Natural killer cell (primary cell): ENCODE measurements at regions not wholly inside any gene's neighbourhood (a gene's known extent, or its start where the extent isn't known, plus 50 kb on each side); places are given as distances from the start of the nearest gene placed in this dataset.

Source experiments
- ATAC-seq, 3 donors: fragments of 150-1000 bp in 2 of 3; fragments of 200-7000 bp in 1 of 3; cut with Tn5 transposase; 1 replicate in 1 of 3; 2 replicates in 2 of 3; pipeline ENCODE4 v1.10.0; 2021; ENCODE audit warnings: mild to moderate bottlenecking in 2 of 3, moderate library complexity in 2 of 3
- DNase-seq, 2 donors: peaks; one replicate each; pipeline versions ENCODE4 v3.0.0 to v3.0.0-alpha.2; 2013 to 2021; ENCODE audit warnings: mixed read lengths in 1 of 2
- H3K27ac ChIP-seq: one replicate; pipeline ENCODE4 v1.5.1; 2013; ENCODE audit warnings: mild to moderate bottlenecking, low read length
- H3K27me3 ChIP-seq: one replicate; pipeline ENCODE4 v1.6.1; 2013; ENCODE audit warnings: low read length; ENCODE audit not compliant: control insufficient read depth, insufficient read depth
- H3K36me3 ChIP-seq: one replicate; pipeline ENCODE4 v1.6.1; 2013; ENCODE audit warnings: low read length; ENCODE audit not compliant: control insufficient read depth, insufficient read depth
- H3K4me1 ChIP-seq: one replicate; pipeline ENCODE4 v1.6.1; 2013; ENCODE audit warnings: low read length; ENCODE audit not compliant: control insufficient read depth, insufficient read depth
- H3K4me3 ChIP-seq: one replicate; pipeline ENCODE4 v1.5.1; 2013; ENCODE audit warnings: low read length
- H3K9me3 ChIP-seq: one replicate; pipeline ENCODE4 v1.6.1; 2013; ENCODE audit warnings: low read length; ENCODE audit not compliant: control insufficient read depth, insufficient read depth
- H3K27ac Mint-ChIP-seq, 2 donors: one replicate each; pipeline ENCODE4 v1.8.0; 2022; ENCODE audit warnings: mild to moderate bottlenecking in 2 of 2, mixed read lengths in 2 of 2, moderate library complexity in 1 of 2
- H3K27me3 Mint-ChIP-seq, 2 donors: one replicate each; pipeline ENCODE4 v1.8.0; 2022; ENCODE audit warnings: low read depth in 2 of 2, mixed read lengths in 2 of 2
- H3K36me3 Mint-ChIP-seq: one replicate; pipeline ENCODE4 v1.8.0; 2022; ENCODE audit warnings: mixed read lengths
- H3K4me1 Mint-ChIP-seq, 2 donors: one replicate each; pipeline ENCODE4 v1.8.0; 2022; ENCODE audit warnings: mixed read lengths in 2 of 2
- H3K4me3 Mint-ChIP-seq: one replicate; pipeline ENCODE4 v1.8.0; 2022; ENCODE audit warnings: mild to moderate bottlenecking, moderate library complexity, mixed read lengths
- H3K9me3 Mint-ChIP-seq, 2 donors: one replicate each; pipeline ENCODE4 v1.8.0; 2022; ENCODE audit warnings: mixed read lengths in 2 of 2
- WGBS: methylation state at CpG from one replicate; pipeline ENCODE4 v1.1.7; 2013; ENCODE audit warnings: missing lambda C conversion rate; ENCODE audit not compliant: insufficient coverage; 5-methylcytosine and 5-hydroxymethylcytosine counted together
- intact Hi-C: fragments of 100-400 bp; cut with micrococcal nuclease; formaldehyde crosslinking; loops from one replicate; pipeline ENCODE4 v1.14.2; 2022
- TF ChIP-seq, protein P1 (sequence below): fragments of 200-600 bp; IDR thresholded peaks from one replicate; pipeline ENCODE4 v1.8.0; 2022; ENCODE audit warnings: antibody characterized with exemption

DNA sequence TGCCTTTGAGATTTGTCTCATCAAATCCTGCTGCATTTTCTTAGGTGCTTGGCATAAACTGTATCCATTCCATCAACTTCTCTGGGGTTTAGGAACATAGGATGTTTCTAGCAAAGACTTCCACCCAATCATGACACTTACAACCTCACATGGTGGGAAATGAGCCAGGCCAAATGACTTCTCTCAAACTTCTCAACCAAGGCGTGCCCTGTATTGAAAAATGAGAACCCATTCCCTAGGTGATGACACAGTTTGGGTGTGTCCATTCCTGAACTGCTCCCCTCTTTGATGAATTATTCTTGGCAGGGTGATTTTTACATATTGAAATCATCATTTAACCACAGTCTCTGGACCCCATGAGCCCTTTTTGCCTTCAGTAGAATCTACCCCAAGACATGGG is 161.1 kb downstream of the EN1 start:
- Mint-ChIP-seq H3K27me3 (no peaks in the 10 kb centered on the region), H3K27ac (no peak overlapping the region), H3K4me1 (no peaks in the 10 kb centered on the region), H3K9me3 (peaks cover 0 to 4% of the 10 kb centered on the region in 2 donors), H3K4me3 (no peak overlapping the region), H3K36me3 (no peaks in the 10 kb centered on the region)
- intact Hi-C loops = no loop called here
- no CpG with 5 or more reads among the region's 1 CpG for WGBS
- DNase-seq (no peak), ATAC-seq (no peak)
- Histone ChIP-seq H3K4me3 (no peak overlapping the region), H3K27ac (no peak overlapping the region), H3K4me1 (no peaks in the 10 kb centered on the region), H3K9me3 (no peaks in the 10 kb centered on the region), H3K36me3 (no peaks in the 10 kb centered on the region), H3K27me3 (no peaks in the 10 kb centered on the region)
- TF ChIP-seq, protein P1, sequence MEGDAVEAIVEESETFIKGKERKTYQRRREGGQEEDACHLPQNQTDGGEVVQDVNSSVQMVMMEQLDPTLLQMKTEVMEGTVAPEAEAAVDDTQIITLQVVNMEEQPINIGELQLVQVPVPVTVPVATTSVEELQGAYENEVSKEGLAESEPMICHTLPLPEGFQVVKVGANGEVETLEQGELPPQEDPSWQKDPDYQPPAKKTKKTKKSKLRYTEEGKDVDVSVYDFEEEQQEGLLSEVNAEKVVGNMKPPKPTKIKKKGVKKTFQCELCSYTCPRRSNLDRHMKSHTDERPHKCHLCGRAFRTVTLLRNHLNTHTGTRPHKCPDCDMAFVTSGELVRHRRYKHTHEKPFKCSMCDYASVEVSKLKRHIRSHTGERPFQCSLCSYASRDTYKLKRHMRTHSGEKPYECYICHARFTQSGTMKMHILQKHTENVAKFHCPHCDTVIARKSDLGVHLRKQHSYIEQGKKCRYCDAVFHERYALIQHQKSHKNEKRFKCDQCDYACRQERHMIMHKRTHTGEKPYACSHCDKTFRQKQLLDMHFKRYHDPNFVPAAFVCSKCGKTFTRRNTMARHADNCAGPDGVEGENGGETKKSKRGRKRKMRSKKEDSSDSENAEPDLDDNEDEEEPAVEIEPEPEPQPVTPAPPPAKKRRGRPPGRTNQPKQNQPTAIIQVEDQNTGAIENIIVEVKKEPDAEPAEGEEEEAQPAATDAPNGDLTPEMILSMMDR = no peak

DNA sequence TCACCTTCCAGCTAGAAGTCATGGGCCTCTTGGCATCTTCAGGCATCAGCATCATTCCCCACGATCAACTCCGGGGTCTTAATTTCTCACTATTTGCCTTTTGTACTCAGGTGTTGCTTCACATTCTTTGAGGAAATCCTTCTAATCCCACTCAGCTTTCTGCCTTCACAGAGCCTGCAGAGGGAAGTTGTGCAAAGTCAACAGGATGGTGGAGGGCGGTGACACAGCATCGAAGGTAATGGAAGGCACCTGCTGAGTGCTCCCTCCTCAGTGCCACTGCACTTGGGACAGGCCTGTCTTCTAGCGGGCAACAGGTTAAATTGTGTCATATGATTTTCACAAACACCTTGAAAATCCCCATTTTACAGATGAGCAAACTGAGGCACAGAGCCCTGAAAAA is 164.0 kb downstream of the EN1 start:
- ATAC-seq (no peak), DNase-seq (no peak)
- Mint-ChIP-seq H3K36me3 (no peaks in the 10 kb centered on the region), H3K4me3 (no peak overlapping the region), H3K27me3 (peaks cover 0 to 1% of the 10 kb centered on the region in 2 donors), H3K27ac (no peak overlapping the region), H3K4me1 (no peaks in the 10 kb centered on the region), H3K9me3 (no peaks in the 10 kb centered on the region)
- WGBS = 87% methylated on average over 5 of the region's 5 CpGs
- intact Hi-C loops = no loop called here
- Histone ChIP-seq H3K27me3 (no peaks in the 10 kb centered on the region), H3K4me3 (no peak overlapping the region), H3K9me3 (no peaks in the 10 kb centered on the region), H3K27ac (no peak overlapping the region), H3K4me1 (no peaks in the 10 kb centered on the region), H3K36me3 (no peaks in the 10 kb centered on the region)
- TF ChIP-seq, protein P1 = no peak

DNA sequence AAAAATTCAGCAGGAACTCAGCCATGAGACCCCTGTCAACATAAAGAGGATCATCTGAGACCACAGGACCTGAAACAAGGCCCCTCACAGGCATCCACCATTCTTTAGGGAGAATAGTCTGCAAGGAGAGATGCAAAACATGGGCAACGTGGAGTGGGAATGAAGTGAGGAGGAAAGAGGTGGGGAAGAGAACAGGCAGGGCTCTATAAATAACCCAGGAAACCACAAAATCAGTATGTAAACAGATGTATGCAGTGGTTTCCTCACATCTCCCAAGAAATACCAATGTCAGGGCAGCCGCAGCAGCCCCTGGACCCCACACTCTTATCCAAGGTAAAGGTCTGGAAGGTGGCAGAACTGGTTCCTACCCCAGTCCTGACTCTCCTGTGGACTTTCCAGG is 168.5 kb downstream of the EN1 start:
- Mint-ChIP-seq H3K27me3 (peaks cover 0 to 2% of the 10 kb centered on the region in 2 donors), H3K9me3 (no peaks in the 10 kb centered on the region), H3K27ac (no peak overlapping the region), H3K4me3 (no peak overlapping the region), H3K4me1 (no peaks in the 10 kb centered on the region), H3K36me3 (no peaks in the 10 kb centered on the region)
- intact Hi-C loops = no loop called here
- H3K9me3 ChIP-seq = no peaks in the 10 kb centered on the region
- TF ChIP-seq, protein P1 = no peak
- H3K27me3 ChIP-seq = no peaks in the 10 kb centered on the region
- no peak for ATAC-seq
- H3K36me3 ChIP-seq = no peaks in the 10 kb centered on the region
- DNase-seq = no peak
- no peaks in the 10 kb centered on the region for H3K4me1 ChIP-seq
- H3K27ac ChIP-seq = no peak overlapping the region
- WGBS = 0% methylated on average over 1 of the region's 2 CpGs
- H3K4me3 ChIP-seq = no peak overlapping the region

DNA sequence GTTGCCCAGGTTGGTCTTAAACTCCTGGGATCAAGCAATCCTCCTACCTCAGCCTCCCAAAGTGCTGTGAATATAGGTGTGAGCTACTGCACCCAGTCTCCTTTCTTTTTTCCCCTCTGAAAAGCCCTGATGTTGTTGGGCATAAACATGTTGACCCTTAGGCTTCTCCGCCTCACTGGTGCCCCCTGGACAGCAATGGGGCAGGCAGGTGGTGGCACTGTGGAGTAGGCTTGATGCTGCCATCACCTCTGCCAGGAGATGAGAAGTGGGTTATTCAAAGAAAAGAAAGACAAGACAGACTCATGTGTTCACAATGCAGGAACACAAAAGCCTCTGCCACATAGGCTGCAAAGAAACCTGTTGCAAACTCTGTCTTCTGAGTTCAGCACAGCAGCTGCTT is 169.9 kb downstream of the EN1 start:
- no peaks in the 10 kb centered on the region for H3K4me1 ChIP-seq
- ATAC-seq = no peak
- H3K27me3 ChIP-seq = no peaks in the 10 kb centered on the region
- no peaks in the 10 kb centered on the region for H3K4me1 Mint-ChIP-seq
- intact Hi-C loops = no loop called here
- H3K27ac ChIP-seq = no peak overlapping the region
- TF ChIP-seq, protein P1 = no peak
- no peaks in the 10 kb centered on the region for H3K36me3 Mint-ChIP-seq
- H3K27ac Mint-ChIP-seq = no peak overlapping the region
- H3K4me3 ChIP-seq = no peak overlapping the region
- H3K9me3 ChIP-seq = no peaks in the 10 kb centered on the region
- H3K9me3 Mint-ChIP-seq = no peaks in the 10 kb centered on the region
- peaks cover 0 to 2% of the 10 kb centered on the region in 2 donors for H3K27me3 Mint-ChIP-seq
- no peaks in the 10 kb centered on the region for H3K36me3 ChIP-seq
- no peak overlapping the region for H3K4me3 Mint-ChIP-seq
- DNase-seq = no peak
- WGBS = 79% methylated on average over 1 of the region's 1 CpG
